ENCODE measurements at regions not wholly inside any gene's neighbourhood (a gene's known extent, or its start where the extent isn't known, plus 50 kb on each side); places are given as distances from the start of the nearest gene placed in this dataset.

GRCh38 chr14:61125867-61126572 lies 145.0 kb downstream of the SLC38A6 start:
- DNase-seq, result no peak
- Histone ChIP-seq H3K4me1 (ENCODE audit: control insufficient read depth, insufficient read depth, low read length) (no peaks in the 10 kb centered on the region), H3K4me3 (ENCODE audit: low read length) (no peak overlapping the region), H3K9me3 (ENCODE audit: control insufficient read depth, low read length) (peaks cover 5% of the 10 kb centered on the region), H3K36me3 (ENCODE audit: control insufficient read depth, insufficient read depth, low read length) (no peaks in the 10 kb centered on the region), H3K27ac (ENCODE audit: low read depth, low read length) (no peak overlapping the region), H3K27me3 (ENCODE audit: control insufficient read depth, insufficient read depth, low read length, poor library complexity, severe bottlenecking) (no peaks in the 10 kb centered on the region), H3K9ac (ENCODE audit: extremely low read depth, low read length, poor library complexity, severe bottlenecking) (no peak overlapping the region)
- no peak for TF ChIP-seq CTCF (conservative IDR thresholded peaks at IDR 0.05)
- H3K27ac Mint-ChIP-seq, result no peak overlapping the region
- no peak overlapping the region for H3K4me3 Mint-ChIP-seq
- H3K36me3 Mint-ChIP-seq (ENCODE audit: low read depth), result peaks cover 2% of the 10 kb centered on the region
- peaks cover 14% of the 10 kb centered on the region for H3K9me3 Mint-ChIP-seq
- peaks cover 14% of the 10 kb centered on the region for H3K4me1 Mint-ChIP-seq
- peaks cover 10% of the 10 kb centered on the region for H3K27me3 Mint-ChIP-seq (ENCODE audit: insufficient read depth)
- WGBS, 2 experiments (ENCODE audit: insufficient coverage in 1 of 2, insufficient read length in 1 of 2), result 90 to 91% methylated on average over 2 to 10 of the region's 10 CpGs

- Histone ChIP-seq H3K27ac (ENCODE audit: low read depth, low read length) (no peak overlapping the region), H3K27me3 (ENCODE audit: control insufficient read depth, insufficient read depth, low read length, poor library complexity, severe bottlenecking) (no peaks in the 10 kb centered on the region), H3K36me3 (ENCODE audit: control insufficient read depth, insufficient read depth, low read length) (no peaks in the 10 kb centered on the region), H3K4me1 (ENCODE audit: control insufficient read depth, insufficient read depth, low read length) (no peaks in the 10 kb centered on the region), H3K9ac (ENCODE audit: extremely low read depth, low read length, poor library complexity, severe bottlenecking) (no peak overlapping the region), H3K9me3 (ENCODE audit: control insufficient read depth, low read length) (peaks cover 13% of the 10 kb centered on the region), H3K4me3 (ENCODE audit: low read length) (no peak overlapping the region)
- WGBS, 2 experiments (ENCODE audit: insufficient coverage in 1 of 2, insufficient read length in 1 of 2), result 91 to 96% methylated on average over 6 to 10 of the region's 10 CpGs
- Mint-ChIP-seq H3K36me3 (ENCODE audit: low read depth) (peaks cover 5% of the 10 kb centered on the region), H3K9me3 (peaks cover 22% of the 10 kb centered on the region), H3K27ac (no peak overlapping the region), H3K4me1 (peaks cover 14% of the 10 kb centered on the region), H3K27me3 (ENCODE audit: insufficient read depth) (peaks cover 10% of the 10 kb centered on the region), H3K4me3 (no peak overlapping the region)
- TF ChIP-seq CTCF (conservative IDR thresholded peaks at IDR 0.05), result no peak
- no peak for DNase-seq
Observed at GRCh38 chr14:61125041-61125866, 144.2 kb downstream of the SLC38A6 start.

GRCh38 chr14:61122862-61123261 lies 141.8 kb downstream of the SLC38A6 start:
- Mint-ChIP-seq H3K4me1 (peaks cover 14% of the 10 kb centered on the region), H3K4me3 (no peak overlapping the region), H3K27me3 (ENCODE audit: insufficient read depth) (peaks cover 5% of the 10 kb centered on the region), H3K36me3 (ENCODE audit: low read depth) (peaks cover 6% of the 10 kb centered on the region), H3K27ac (no peak overlapping the region), H3K9me3 (peaks cover 24% of the 10 kb centered on the region)
- Histone ChIP-seq H3K27me3 (ENCODE audit: control insufficient read depth, insufficient read depth, low read length, poor library complexity, severe bottlenecking) (no peaks in the 10 kb centered on the region), H3K4me1 (ENCODE audit: control insufficient read depth, insufficient read depth, low read length) (no peaks in the 10 kb centered on the region), H3K9me3 (ENCODE audit: control insufficient read depth, low read length) (peaks cover 18% of the 10 kb centered on the region), H3K9ac (ENCODE audit: extremely low read depth, low read length, poor library complexity, severe bottlenecking) (no peak overlapping the region), H3K36me3 (ENCODE audit: control insufficient read depth, insufficient read depth, low read length) (no peaks in the 10 kb centered on the region), H3K4me3 (ENCODE audit: low read length) (no peak overlapping the region), H3K27ac (ENCODE audit: low read depth, low read length) (no peak overlapping the region)
- DNase-seq, result no peak
- TF ChIP-seq CTCF (conservative IDR thresholded peaks at IDR 0.05), result no peak
- WGBS, 2 experiments (ENCODE audit: insufficient coverage in 1 of 2, insufficient read length in 1 of 2), result 87 to 100% methylated on average over 1 to 3 of the region's 3 CpGs
